H1 (cell line): ENCODE measurements at regions not wholly inside any gene's neighbourhood (a gene's known extent, or its start where the extent isn't known, plus 50 kb on each side); places are given as distances from the start of the nearest gene placed in this dataset.

Experiments used
- HDAC2 ChIP-seq, 2 experiments: fragments of 300-600 bp in 1 of 2; sonication (generic) in 1 of 2; IDR thresholded peaks; 2 replicates each; pipeline ENCODE4 v1.6.1; 2011 to 2012; ENCODE audit warnings: low read depth in 2 of 2, low read length in 2 of 2, mild to moderate bottlenecking in 2 of 2, moderate library complexity in 2 of 2, borderline replicate concordance in 1 of 2, inconsistent platforms in 1 of 2
- NANOG ChIP-seq: IDR thresholded peaks from 2 replicates; pipeline ENCODE4 v1.6.1; 2011; ENCODE audit warnings: low read length, low read depth, mild to moderate bottlenecking, inconsistent platforms; ENCODE audit not compliant: insufficient read depth, poor library complexity, severe bottlenecking
- RNF2 ChIP-seq: fragments of 200-900, 300-1000 bp; sonication (generic); IDR thresholded peaks from 2 replicates; pipeline ENCODE4 v1.7.1; 2016; ENCODE audit warnings: borderline replicate concordance, low read depth, mild to moderate bottlenecking, antibody characterized with exemption, low read length; ENCODE audit not compliant: poor library complexity, severe bottlenecking; ENCODE audit errors: missing control alignments
- RXRA ChIP-seq: IDR thresholded peaks from 2 replicates; pipeline ENCODE4 v1.6.1; 2011; ENCODE audit warnings: low read depth, mild to moderate bottlenecking, low read length, moderate library complexity; ENCODE audit not compliant: insufficient read depth
- TF ChIP-seq, protein P1 (sequence below): IDR thresholded peaks from 2 replicates; pipeline ENCODE4 v1.6.1; 2012; ENCODE audit warnings: low read length, inconsistent platforms

DNA sequence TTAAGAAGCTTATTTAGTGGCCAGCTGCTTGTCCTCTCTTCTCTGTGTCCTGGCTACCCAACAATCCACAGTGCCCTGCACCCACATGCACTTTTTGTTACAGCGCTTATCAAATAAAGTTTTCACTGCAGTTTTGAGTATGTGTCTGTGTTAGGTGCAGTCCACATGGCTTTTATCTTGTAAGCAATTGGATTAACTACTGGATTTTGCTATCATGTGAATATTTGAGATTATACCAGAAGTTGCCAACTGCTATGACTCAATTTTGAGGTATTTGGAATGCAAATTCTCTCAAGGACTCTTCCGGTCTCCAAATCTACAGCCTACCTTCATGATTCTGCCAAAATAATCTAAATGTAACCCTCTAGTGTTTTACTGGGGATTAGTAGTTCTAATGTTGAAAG lies 690.2 kb downstream of the NR2F1-AS1 start (continued):
- TF ChIP-seq RXRA (no peak), NANOG (no peak), RNF2 (no peak), HDAC2 (IDR thresholded peaks at IDR 0.05; ENCODE audit: borderline replicate concordance in 1 of 2, low read depth in 2 of 2, low read length in 2 of 2) (no peak)
- TF ChIP-seq, protein P1, sequence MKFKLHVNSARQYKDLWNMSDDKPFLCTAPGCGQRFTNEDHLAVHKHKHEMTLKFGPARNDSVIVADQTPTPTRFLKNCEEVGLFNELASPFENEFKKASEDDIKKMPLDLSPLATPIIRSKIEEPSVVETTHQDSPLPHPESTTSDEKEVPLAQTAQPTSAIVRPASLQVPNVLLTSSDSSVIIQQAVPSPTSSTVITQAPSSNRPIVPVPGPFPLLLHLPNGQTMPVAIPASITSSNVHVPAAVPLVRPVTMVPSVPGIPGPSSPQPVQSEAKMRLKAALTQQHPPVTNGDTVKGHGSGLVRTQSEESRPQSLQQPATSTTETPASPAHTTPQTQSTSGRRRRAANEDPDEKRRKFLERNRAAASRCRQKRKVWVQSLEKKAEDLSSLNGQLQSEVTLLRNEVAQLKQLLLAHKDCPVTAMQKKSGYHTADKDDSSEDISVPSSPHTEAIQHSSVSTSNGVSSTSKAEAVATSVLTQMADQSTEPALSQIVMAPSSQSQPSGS = no peak
